ENCODE measurements at regions not wholly inside any gene's neighbourhood (a gene's known extent, or its start where the extent isn't known, plus 50 kb on each side); places are given as distances from the start of the nearest gene placed in this dataset.

DNA sequence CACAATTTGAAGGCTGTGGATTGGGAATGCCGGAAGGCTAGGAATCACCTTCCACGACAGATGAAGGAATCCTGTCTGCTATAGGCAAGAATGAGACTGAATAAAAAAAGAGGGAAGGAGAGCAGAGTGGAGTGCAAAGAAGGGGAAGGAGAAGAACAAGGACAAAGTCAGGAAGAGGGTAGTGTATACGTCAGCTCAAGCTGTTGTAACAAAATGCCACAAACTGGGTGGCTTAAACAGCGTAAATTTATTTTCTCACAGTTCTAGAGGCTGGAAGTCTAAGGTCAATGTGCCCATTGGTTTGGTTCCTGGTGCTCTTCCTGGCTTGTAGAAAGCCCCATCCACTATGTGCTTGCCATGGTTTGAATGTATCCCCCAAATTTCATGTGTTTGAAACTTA lies 104.5 kb downstream of the TTLL2 start:
- Histone ChIP-seq H3K4me3 (no peak overlapping the region), H3K9me3 (no peaks in the 10 kb centered on the region)

DNA sequence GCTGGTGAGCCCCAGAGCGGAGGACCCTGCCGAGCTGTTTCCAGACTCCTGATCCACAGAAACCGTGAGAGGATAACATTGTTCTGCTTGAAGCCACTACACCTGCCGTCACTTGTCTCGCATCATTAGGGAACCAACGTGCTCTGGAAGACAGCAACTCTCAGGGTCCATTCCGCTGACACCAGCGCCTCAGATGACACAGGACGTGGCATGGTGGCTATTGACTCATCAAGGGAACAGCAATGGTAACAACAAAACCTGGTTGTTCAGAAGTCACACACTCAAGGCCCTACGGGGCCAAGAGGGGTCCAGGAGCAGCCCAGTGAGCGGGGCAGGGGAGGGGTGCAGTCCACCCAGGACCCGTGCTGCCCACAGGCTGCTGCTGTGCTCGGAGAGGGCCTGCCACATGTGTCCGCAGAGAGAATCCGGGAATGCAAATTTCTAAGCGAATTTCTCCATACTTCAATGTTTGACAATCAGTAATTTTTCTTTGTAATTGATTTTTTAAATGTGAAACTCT lies 110.4 kb downstream of the TTLL2 start:
- WGBS, 2 donors (ENCODE audit: low coverage in 1 of 2), result 76 to 94% methylated on average over 6 of the region's 16 CpGs
- no peak for ATAC-seq
- Histone ChIP-seq H3K9me3 (no peaks in the 10 kb centered on the region), H3K36me3 (no peaks in the 10 kb centered on the region), H3K27me3 (no peaks in the 10 kb centered on the region), H3K4me1 (no peaks in the 10 kb centered on the region), H3K27ac (no peak overlapping the region), H3K4me3 (no peak overlapping the region)
- no peak for TF ChIP-seq CTCF (IDR thresholded peaks at IDR 0.05)
- no peak for TF ChIP-seq POLR2A (IDR thresholded peaks at IDR 0.05)
- no peak for TF ChIP-seq EP300 (IDR thresholded peaks at IDR 0.05)
- no peak for TF ChIP-seq POLR2AphosphoS5 (IDR thresholded peaks at IDR 0.05)

More for the DNA sequence above, 104.5 kb downstream of the TTLL2 start:
- Histone ChIP-seq H3K27me3 (no peaks in the 10 kb centered on the region), H3K4me1 (no peaks in the 10 kb centered on the region), H3K36me3 (no peaks in the 10 kb centered on the region), H3K27ac (no peak overlapping the region)
- WGBS, 2 donors (ENCODE audit: low coverage in 1 of 2), result 91 to 94% methylated on average over 4 of the region's 4 CpGs
- ATAC-seq, result no peak
- TF ChIP-seq POLR2AphosphoS5 (IDR thresholded peaks at IDR 0.05), result no peak

DNA sequence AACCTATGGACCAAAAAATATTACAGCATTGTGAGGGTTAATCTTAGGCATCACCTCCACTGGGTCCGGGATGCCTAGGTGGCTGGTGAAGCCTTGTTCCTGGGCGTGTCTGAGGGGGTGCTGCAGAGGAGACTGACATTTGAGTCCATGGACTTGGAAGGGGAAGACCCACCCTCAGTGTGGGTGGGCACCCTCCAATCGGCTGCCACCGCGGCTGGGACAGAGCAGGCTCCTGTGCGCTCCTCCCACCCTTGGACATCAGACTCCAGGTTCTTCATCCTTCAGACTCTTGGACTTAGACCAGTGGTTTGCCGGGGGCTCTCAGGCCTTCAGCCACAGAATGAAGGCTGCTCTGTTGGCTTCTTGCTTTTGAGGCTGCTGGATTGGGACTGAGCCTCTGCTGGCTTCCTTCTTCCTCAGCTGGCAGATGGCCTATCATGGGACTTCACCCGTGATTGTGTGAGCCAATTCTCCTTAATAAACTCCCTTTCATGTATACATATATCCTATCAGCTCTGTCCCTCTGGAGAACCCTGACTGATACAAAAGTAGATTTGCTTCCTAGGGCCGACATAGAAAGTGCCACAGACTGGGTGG lies 113.1 kb downstream of the TTLL2 start:
- WGBS, 2 donors (ENCODE audit: low coverage in 1 of 2), result 75 to 90% methylated on average over 2 to 5 of the region's 9 CpGs
- ATAC-seq, result no peak

DNA sequence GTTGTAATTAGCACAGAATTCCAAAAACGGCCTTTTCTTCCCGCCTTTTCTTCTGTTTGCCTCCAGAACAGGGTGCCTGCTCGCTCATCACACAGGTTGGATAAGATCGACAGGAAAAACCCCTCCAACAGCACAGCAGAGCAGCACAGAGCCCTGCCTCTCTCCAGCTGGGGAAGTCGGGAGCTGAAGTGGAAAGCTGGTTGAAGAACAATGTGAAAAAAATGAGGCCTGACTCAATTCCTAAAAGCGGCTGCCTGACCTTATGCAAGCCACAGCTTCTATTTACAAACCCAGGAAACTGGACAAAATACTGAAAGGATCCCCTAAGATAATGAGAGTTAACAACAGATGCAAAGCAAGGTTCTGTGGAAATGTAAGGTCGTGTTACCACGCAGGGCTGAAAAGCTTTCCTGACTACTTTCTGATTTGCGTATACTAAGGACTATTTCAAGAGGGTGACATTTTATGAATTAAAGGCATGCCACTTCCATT lies 116.9 kb downstream of the TTLL2 start:
- Histone ChIP-seq H3K9me3 (no peaks in the 10 kb centered on the region), H3K27ac (peak overlapping the region in 2 of 4 donors; percentile 46 to 62), H3K36me3 (no peaks in the 10 kb centered on the region), H3K4me1 (peaks cover 0 to 18% (median 0%) of the 10 kb centered on the region in 3 donors), H3K27me3 (no peaks in the 10 kb centered on the region), H3K4me3 (no peak overlapping the region)
- ATAC-seq, result peak; percentile 57
- 24 to 26% methylated on average over 5 to 9 of the region's 9 CpGs for WGBS, 2 donors (ENCODE audit: low coverage in 1 of 2)
- no peak for TF ChIP-seq POLR2AphosphoS5 (IDR thresholded peaks at IDR 0.05)
- TF ChIP-seq CTCF (IDR thresholded peaks at IDR 0.05), result no peak
- TF ChIP-seq POLR2A (IDR thresholded peaks at IDR 0.05), result no peak
- no peak for TF ChIP-seq EP300 (IDR thresholded peaks at IDR 0.05)

More for the DNA sequence above, 113.1 kb downstream of the TTLL2 start:
- Histone ChIP-seq H3K4me3 (no peak overlapping the region), H3K27ac (no peak overlapping the region), H3K27me3 (no peaks in the 10 kb centered on the region), H3K36me3 (no peaks in the 10 kb centered on the region), H3K4me1 (peaks cover 0 to 18% (median 0%) of the 10 kb centered on the region in 3 donors), H3K9me3 (no peaks in the 10 kb centered on the region)
- TF ChIP-seq POLR2A (IDR thresholded peaks at IDR 0.05) (no peak), POLR2AphosphoS5 (IDR thresholded peaks at IDR 0.05) (no peak), CTCF (IDR thresholded peaks at IDR 0.05) (no peak), EP300 (IDR thresholded peaks at IDR 0.05) (no peak)

DNA sequence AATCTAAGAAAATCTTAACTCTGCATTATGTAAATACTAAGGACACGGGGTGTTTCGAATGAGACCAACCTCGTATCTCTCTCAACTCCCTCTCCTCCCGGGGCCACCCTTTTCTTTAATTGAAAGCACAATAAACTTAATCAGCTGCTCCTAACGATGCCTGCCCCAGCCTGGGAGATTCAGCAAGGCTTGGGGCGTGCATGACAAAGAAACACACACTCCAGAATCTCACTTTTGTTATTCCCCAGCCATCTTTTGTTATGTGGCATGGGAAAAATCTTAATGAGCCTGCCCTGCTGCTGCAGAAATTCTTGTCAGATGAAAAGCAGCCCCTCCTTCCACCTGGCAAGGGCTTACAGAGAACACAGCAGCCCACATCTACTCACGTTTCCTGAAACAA lies 117.4 kb downstream of the TTLL2 start:
- H3K36me3 ChIP-seq, result no peaks in the 10 kb centered on the region
- no peak for ATAC-seq
- no peak overlapping the region for H3K4me3 ChIP-seq
- H3K4me1 ChIP-seq, result peaks cover 0 to 18% (median 0%) of the 10 kb centered on the region in 3 donors
- no peak for TF ChIP-seq CTCF (IDR thresholded peaks at IDR 0.05)
- no peak for TF ChIP-seq EP300 (IDR thresholded peaks at IDR 0.05)
- no peak for TF ChIP-seq POLR2A (IDR thresholded peaks at IDR 0.05)
- no peak for TF ChIP-seq POLR2AphosphoS5 (IDR thresholded peaks at IDR 0.05)
- peak overlapping the region in 2 of 4 donors; percentile 46 to 62 for H3K27ac ChIP-seq
- H3K9me3 ChIP-seq, result no peaks in the 10 kb centered on the region
- WGBS, 2 donors (ENCODE audit: low coverage in 1 of 2), result 21 to 24% methylated on average over 3 to 7 of the region's 7 CpGs
- no peaks in the 10 kb centered on the region for H3K27me3 ChIP-seq
